Transverse colon (tissue), 4 donors: ENCODE measurements at regions not wholly inside any gene's neighbourhood (a gene's known extent, or its start where the extent isn't known, plus 50 kb on each side); places are given as distances from the start of the nearest gene placed in this dataset.

ENCODE experiments used
- CTCF ChIP-seq, 5 experiments: fragments of 200-600 bp in 3 of 5; fragments of 450-650 bp in 2 of 5; sonication (generic) in 3 of 5; IDR thresholded peaks; 1 replicate in 2 of 5; 2 replicates in 3 of 5; pipeline ENCODE4 v1.5.1; 2016 to 2017; ENCODE audit warnings: antibody characterized with exemption in 5 of 5, inconsistent platforms in 3 of 5, mild to moderate bottlenecking in 2 of 5, moderate library complexity in 1 of 5
- EP300 ChIP-seq: sonication (generic); formaldehyde crosslinking; IDR thresholded peaks from one replicate; pipeline ENCODE4 v1.6.1; 2017; ENCODE audit warnings: antibody characterized with exemption, low read depth
- POLR2A ChIP-seq: fragments of 450-650 bp; IDR thresholded peaks from one replicate; pipeline ENCODE4 v1.6.1; 2016; ENCODE audit warnings: antibody characterized with exemption, mild to moderate bottlenecking, moderate library complexity
- POLR2AphosphoS5 ChIP-seq, 3 donors: sonication (generic); formaldehyde crosslinking; IDR thresholded peaks; one replicate each; pipeline ENCODE4 v1.6.1; 2016; ENCODE audit warnings: antibody characterized with exemption in 3 of 3

GRCh38 chr14:101039031-101039754 lies 135.7 kb upstream of the RTL1 start:
- TF ChIP-seq CTCF (IDR thresholded peaks at IDR 0.05) (no peak), POLR2A (no peak), POLR2AphosphoS5 (IDR thresholded peaks at IDR 0.05) (no peak), EP300 (no peak)
